Brain microvascular endothelial cell (primary cell): ENCODE measurements at regions not wholly inside any gene's neighbourhood (a gene's known extent, or its start where the extent isn't known, plus 50 kb on each side); places are given as distances from the start of the nearest gene placed in this dataset.

Source experiments
- DNase-seq: peaks from one replicate; pipeline ENCODE4 v3.0.0-alpha.2; 2020
- H3K27ac ChIP-seq: fragments of 250-450 bp; sonication (Bioruptor Pico); 2 replicates; pipeline ENCODE4 v1.5.1; 2020; ENCODE audit warnings: mild to moderate bottlenecking, moderate library complexity
- H3K27me3 ChIP-seq: fragments of 250-450 bp; sonication (Bioruptor Pico); replicated peaks from 2 replicates; pipeline ENCODE4 v1.5.1; 2020; ENCODE audit warnings: mild to moderate bottlenecking
- H3K36me3 ChIP-seq: fragments of 250-450 bp; sonication (Bioruptor Pico); replicated peaks from 2 replicates; pipeline ENCODE4 v1.5.1; 2020; ENCODE audit warnings: mild to moderate bottlenecking
- H3K4me3 ChIP-seq: 2 replicates; pipeline ENCODE4 v1.5.1; 2011; ENCODE audit warnings: low read depth, mild to moderate bottlenecking, control low read depth, low read length, moderate library complexity
- CTCF ChIP-seq: IDR thresholded peaks from 2 replicates; pipeline ENCODE4 v1.5.1; 2011; ENCODE audit warnings: low read depth, mild to moderate bottlenecking, moderate library complexity, low read length, control low read depth, inconsistent platforms; ENCODE audit errors: missing control alignments
- in situ Hi-C: cut with HindIII; loops from 2 replicates; pipeline ENCODE4 v1.10.0; 2017; ENCODE audit warnings: low sequenced_read_pairs, low pct_ligation_motif_present

DNA sequence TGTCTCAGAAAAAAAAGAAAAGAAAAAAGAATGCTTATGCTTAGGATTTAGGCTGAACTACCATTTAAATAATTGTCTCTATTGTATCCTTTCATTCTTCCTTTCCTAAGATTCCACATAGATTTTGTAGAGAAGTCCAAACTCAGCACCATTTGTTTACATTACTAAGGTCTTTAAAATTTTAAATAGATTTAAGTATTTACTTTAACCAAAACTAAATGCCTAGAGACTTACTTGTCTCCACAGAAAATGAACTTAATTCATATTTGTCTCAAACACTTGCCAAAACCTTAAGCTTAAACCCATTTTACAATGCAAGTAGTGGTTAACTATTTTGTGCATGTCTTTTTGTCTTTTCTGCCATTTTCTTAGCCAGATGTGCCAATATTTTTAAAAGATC lies 54.1 kb upstream of the ABI1 start:
- H3K4me3 ChIP-seq, result no peak overlapping the region
- no peak overlapping the region for H3K27ac ChIP-seq
- in situ Hi-C loops, result no loop called here
- TF ChIP-seq CTCF, result no peak
- H3K36me3 ChIP-seq, result no peaks in the 10 kb centered on the region
- no peaks in the 10 kb centered on the region for H3K27me3 ChIP-seq
- no peak for DNase-seq

DNA sequence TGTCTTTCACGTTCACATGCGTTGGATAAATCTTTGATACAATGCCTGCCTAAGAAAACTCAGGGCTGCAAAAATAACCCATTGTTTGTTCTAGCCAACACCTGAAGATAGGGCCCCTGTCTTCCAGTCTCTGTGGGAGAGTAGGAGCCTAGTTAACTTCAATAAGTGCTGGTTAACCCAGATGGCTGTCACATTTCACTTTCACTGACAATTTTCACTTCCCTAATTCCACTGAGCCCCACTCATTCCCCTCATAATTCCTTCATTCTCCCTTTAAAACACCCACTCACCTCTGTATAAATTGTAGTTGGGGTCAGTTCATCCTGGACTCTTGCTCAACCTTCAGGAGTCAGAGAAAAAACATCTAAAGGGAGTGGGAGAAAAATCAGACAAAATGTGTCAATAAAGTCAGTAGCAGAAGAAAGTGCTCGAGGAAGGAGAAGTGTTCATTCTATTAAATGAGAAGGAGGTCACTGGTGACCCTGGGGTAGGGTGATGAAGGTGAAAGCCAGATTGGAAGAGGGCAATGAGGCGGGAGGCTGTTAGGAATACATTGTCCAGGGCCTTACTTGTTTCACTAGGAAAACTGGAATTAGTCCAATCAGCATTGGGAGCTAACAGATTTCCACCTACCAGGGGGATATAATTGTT lies 51.2 kb upstream of the ABI1 start:
- Histone ChIP-seq H3K4me3 (no peak overlapping the region), H3K27me3 (no peaks in the 10 kb centered on the region), H3K27ac (no peak overlapping the region), H3K36me3 (no peaks in the 10 kb centered on the region)
- no peak for TF ChIP-seq CTCF
- in situ Hi-C loops, result no loop called here
- no peak for DNase-seq
